Lung (tissue), 11 donors: ENCODE measurements at regions not wholly inside any gene's neighbourhood (a gene's known extent, or its start where the extent isn't known, plus 50 kb on each side); places are given as distances from the start of the nearest gene placed in this dataset.

Source experiments
- ATAC-seq: fragments of 200-7000 bp; cut with Tn5 transposase; one replicate; pipeline ENCODE4 v1.9.1; 2020; ENCODE audit warnings: moderate number of reproducible peaks; ENCODE audit not compliant: insufficient read depth, low FRiP score
- DNase-seq, 3 donors: peaks; one replicate each; pipeline ENCODE4 v3.0.0-alpha.2; 2013 to 2017
- H3K27ac ChIP-seq, 2 donors: one replicate each; pipeline ENCODE4 v1.5.1; 2013; ENCODE audit warnings: mild to moderate bottlenecking in 2 of 2, moderate library complexity in 2 of 2, control low read depth in 1 of 2, inconsistent platforms in 1 of 2, low read depth in 1 of 2, low read length in 1 of 2
- H3K27me3 ChIP-seq, 3 donors: one replicate each; pipeline ENCODE4 v1.5.1; 2013; ENCODE audit warnings: low read length in 2 of 3; ENCODE audit not compliant: control insufficient read depth in 3 of 3, insufficient read depth in 3 of 3
- H3K36me3 ChIP-seq, 4 donors: one replicate each; pipeline ENCODE4 v1.5.1; 2013; ENCODE audit warnings: low read length in 4 of 4, mild to moderate bottlenecking in 1 of 4, moderate library complexity in 1 of 4; ENCODE audit not compliant: control insufficient read depth in 4 of 4, insufficient read depth in 4 of 4
- H3K4me1 ChIP-seq, 5 donors: one replicate each; pipeline ENCODE4 v1.5.1; 2013; ENCODE audit warnings: low read length in 5 of 5, mild to moderate bottlenecking in 2 of 5, moderate library complexity in 1 of 5; ENCODE audit not compliant: control insufficient read depth in 5 of 5, insufficient read depth in 5 of 5
- H3K4me3 ChIP-seq: one replicate; pipeline ENCODE4 v1.5.1; 2013; ENCODE audit warnings: mild to moderate bottlenecking, control low read depth, moderate library complexity
- H3K9ac ChIP-seq, 2 donors: one replicate each; pipeline ENCODE4 v1.5.1; 2013; ENCODE audit warnings: low read length in 2 of 2, control low read depth in 1 of 2; ENCODE audit not compliant: insufficient read depth in 1 of 2
- H3K9me3 ChIP-seq, 4 donors: one replicate each; pipeline ENCODE4 v1.5.1; 2013; ENCODE audit warnings: low read length in 3 of 4, mild to moderate bottlenecking in 1 of 4, moderate library complexity in 1 of 4; ENCODE audit not compliant: control insufficient read depth in 4 of 4, insufficient read depth in 3 of 4
- WGBS, 2 donors: extraction: QIAGEN DNeasy Blood & Tissue Kit; methylation state at CpG; one replicate each; pipeline ENCODE4 v1.1.7; 2013; 5-methylcytosine and 5-hydroxymethylcytosine counted together
- TF ChIP-seq, protein P1 (sequence below): IDR thresholded peaks from 2 replicates; pipeline ENCODE4 v1.5.1; 2012; ENCODE audit warnings: mild to moderate bottlenecking; ENCODE audit errors: control extremely low read depth, extremely low read depth
- donor health status: control.
- donor health status: control.
- donor health status: Bipolar disorder and iron deficiency.
- donor health status: healthy.
- donor health status: DM: yes; HTN: yes; CAD: no.

DNA sequence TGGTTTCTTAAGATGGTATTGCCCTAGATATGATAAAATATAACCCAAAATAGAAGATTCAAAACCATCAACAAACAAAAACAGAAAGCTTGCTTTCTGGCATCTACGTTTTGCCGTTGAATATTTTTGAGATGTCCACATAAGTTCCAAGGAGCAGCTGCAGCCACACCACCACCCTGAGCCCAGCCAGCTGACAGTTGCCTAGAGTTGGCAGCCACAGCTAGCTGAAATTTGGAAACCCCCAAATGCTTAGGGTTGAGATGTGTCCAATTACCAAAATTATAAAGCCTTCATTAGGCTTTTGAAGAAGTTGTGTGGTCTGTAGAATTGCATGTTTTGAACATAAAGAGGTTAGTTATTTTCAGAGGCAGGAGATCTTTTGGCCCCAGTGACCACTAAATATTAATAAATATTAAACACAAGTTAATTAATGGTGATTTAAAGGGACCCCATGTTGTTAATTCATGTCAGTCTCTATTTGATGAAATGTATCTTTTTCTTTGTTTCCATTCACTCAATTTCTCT is 118.1 kb upstream of the DTNA start:
- DNase-seq: no peak
- TF ChIP-seq, protein P1, sequence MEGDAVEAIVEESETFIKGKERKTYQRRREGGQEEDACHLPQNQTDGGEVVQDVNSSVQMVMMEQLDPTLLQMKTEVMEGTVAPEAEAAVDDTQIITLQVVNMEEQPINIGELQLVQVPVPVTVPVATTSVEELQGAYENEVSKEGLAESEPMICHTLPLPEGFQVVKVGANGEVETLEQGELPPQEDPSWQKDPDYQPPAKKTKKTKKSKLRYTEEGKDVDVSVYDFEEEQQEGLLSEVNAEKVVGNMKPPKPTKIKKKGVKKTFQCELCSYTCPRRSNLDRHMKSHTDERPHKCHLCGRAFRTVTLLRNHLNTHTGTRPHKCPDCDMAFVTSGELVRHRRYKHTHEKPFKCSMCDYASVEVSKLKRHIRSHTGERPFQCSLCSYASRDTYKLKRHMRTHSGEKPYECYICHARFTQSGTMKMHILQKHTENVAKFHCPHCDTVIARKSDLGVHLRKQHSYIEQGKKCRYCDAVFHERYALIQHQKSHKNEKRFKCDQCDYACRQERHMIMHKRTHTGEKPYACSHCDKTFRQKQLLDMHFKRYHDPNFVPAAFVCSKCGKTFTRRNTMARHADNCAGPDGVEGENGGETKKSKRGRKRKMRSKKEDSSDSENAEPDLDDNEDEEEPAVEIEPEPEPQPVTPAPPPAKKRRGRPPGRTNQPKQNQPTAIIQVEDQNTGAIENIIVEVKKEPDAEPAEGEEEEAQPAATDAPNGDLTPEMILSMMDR: no peak
- WGBS, 2 donors: 84 to 89% methylated on average over 2 of the region's 2 CpGs

DNA sequence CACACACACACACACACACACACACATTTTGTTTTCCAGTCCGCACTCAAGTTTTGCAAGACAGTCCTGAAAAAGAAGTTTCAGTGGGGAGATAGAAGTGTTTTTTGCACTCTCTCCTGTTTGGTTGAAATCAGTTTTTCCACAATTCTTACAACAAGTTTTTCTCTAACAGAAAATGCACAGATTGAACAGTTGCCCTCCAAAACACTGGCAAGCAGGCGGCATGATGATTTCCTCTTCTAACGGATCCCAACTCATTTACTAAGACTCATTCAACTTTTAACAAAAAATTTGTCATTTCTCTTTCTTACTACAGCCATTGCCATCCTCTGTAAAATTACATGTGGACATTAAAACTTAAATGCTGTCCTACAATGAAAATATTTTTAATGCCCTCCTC is 117.6 kb upstream of the DTNA start:
- WGBS, 2 donors: 53 to 54% methylated on average over 3 of the region's 3 CpGs
- peak overlapping the region in 1 of 2 donors; percentile 76 for H3K27ac ChIP-seq
- peaks cover 0 to 26% (median 3%) of the 10 kb centered on the region in 5 donors for H3K4me1 ChIP-seq
- TF ChIP-seq, protein P1: no peak
- DNase-seq: no peak
- H3K9me3 ChIP-seq: no peaks in the 10 kb centered on the region
- no peak for ATAC-seq
- H3K4me3 ChIP-seq: no peak overlapping the region
- H3K27me3 ChIP-seq: no peaks in the 10 kb centered on the region
- no peaks in the 10 kb centered on the region for H3K36me3 ChIP-seq
- H3K9ac ChIP-seq: no peak overlapping the region

More for the DNA sequence above, 118.1 kb upstream of the DTNA start:
- Histone ChIP-seq H3K9me3 (no peaks in the 10 kb centered on the region), H3K27ac (peak overlapping the region in 1 of 2 donors; percentile 76), H3K4me3 (no peak overlapping the region), H3K36me3 (no peaks in the 10 kb centered on the region), H3K9ac (no peak overlapping the region), H3K4me1 (peaks cover 0 to 26% (median 3%) of the 10 kb centered on the region in 5 donors), H3K27me3 (no peaks in the 10 kb centered on the region)
- ATAC-seq: no peak

DNA sequence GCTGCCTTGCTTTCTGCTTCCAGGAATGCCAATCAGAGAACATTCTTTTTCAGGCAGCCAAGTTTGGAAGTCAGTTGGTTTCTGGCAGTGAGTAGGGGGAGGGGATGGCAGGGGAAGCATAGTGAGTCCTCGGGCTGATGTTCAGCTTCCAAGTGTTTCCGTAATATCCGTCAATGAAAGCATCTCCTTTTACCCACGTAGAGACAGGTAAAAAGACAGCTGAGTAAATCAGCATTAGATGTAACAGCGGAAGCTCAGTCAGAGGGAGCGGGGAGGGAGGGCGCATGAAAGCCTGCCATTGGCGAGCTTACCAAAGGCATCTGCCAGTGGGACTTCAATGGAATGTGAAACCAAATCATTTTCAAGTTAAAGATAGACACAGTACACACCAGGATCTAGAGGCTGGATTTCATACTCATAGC is 117.1 kb upstream of the DTNA start:
- H3K27ac ChIP-seq: peak overlapping the region; percentile 27 to 76
- ATAC-seq (peak; percentile 78), DNase-seq (peak; percentile 74 to 83 (median 82))
- no peaks in the 10 kb centered on the region for H3K9me3 ChIP-seq
- H3K4me1 ChIP-seq: peaks cover 0 to 26% (median 3%) of the 10 kb centered on the region in 5 donors
- no peak overlapping the region for H3K4me3 ChIP-seq
- H3K27me3 ChIP-seq: no peaks in the 10 kb centered on the region
- H3K9ac ChIP-seq: peak overlapping the region in 1 of 2 donors; percentile 62
- WGBS, 2 donors: 26 to 33% methylated on average over 8 of the region's 8 CpGs
- TF ChIP-seq, protein P1: no peak
- H3K36me3 ChIP-seq: no peaks in the 10 kb centered on the region

DNA sequence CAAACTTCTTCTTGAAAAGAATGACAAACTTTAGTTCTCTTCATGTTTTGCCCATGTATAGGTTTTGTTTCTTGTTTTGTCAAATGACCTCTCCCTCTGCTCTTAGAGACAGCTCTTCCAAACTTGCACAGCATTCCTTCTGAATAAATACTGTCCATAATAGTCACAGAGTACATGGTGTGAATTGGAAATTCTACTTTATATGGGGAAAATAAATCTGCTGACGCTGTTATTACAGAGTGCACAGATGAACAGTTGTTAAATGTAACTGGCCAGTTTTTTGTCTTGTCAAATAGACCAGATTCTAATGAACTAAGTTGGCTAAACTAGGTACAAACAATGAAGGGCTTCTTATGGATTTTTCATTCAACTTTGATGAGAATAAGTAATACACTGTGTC is 115.8 kb upstream of the DTNA start:
- Histone ChIP-seq H3K36me3 (no peaks in the 10 kb centered on the region), H3K9ac (peak overlapping the region in 1 of 2 donors; percentile 7), H3K4me3 (no peak overlapping the region), H3K4me1 (peaks cover 0 to 26% (median 3%) of the 10 kb centered on the region in 5 donors), H3K9me3 (no peaks in the 10 kb centered on the region), H3K27ac (peak overlapping the region in 1 of 2 donors; percentile 83), H3K27me3 (no peaks in the 10 kb centered on the region)
- peak in 2 of 3 donors; percentile 35 to 51 for DNase-seq
- ATAC-seq: no peak
- WGBS, 2 donors: 74 to 91% methylated on average over 1 of the region's 1 CpG
- TF ChIP-seq, protein P1: no peak
